A549 (cell line): ENCODE measurements at regions not wholly inside any gene's neighbourhood (a gene's known extent, or its start where the extent isn't known, plus 50 kb on each side); places are given as distances from the start of the nearest gene placed in this dataset.

ENCODE experiments used
- ATAC-seq, 2 experiments: fragments of 200-7000 bp in 1 of 2; fragments of >200 bp in 1 of 2; cut with Nextera tagmentation in 1 of 2; cut with Tn5 transposase in 1 of 2; 3 replicates each; pipeline versions ENCODE4 v1.8.0 to v1.9.1; 2018 to 2020; ENCODE audit warnings: mild to moderate bottlenecking in 1 of 2, moderate library complexity in 1 of 2
- CTCF ChIA-PET: fragments of 300-600 bp; sonication (Branson Sonifier 250); formaldehyde crosslinking; extraction: SDS; loops from one replicate; lab custom pipeline; 2021; ENCODE audit warnings: antibody characterized with exemption, inconsistent platforms; lab: Yijun Ruan, JAX
- POLR2A ChIA-PET: fragments of 350-600 bp; formaldehyde crosslinking; extraction: SDS; loops from one replicate; lab custom pipeline; 2021; ENCODE audit warnings: antibody characterized with exemption, inconsistent platforms; lab: Yijun Ruan, JAX
- DNase-seq, 2 experiments: peaks; one replicate each; pipeline versions ENCODE4 v3.0.0 to v3.0.0-alpha.2; 2011 to 2016; ENCODE audit warnings: low read depth in 1 of 2, low spot score in 1 of 2
- FAIRE-seq: peaks from 2 replicates; lab custom pipeline; 2011; peaks lifted over from hg19 to GRCh38; lab: Jason Lieb, UNC
- H3K27ac ChIP-seq, 2 experiments: fragments of >200 bp; sonication (Bioruptor Twin); formaldehyde crosslinking; 3 replicates each; pipeline ENCODE4 v1.5.1; 2016 to 2017
- H3K4me1 ChIP-seq: fragments of >200 bp; sonication (Bioruptor Twin); formaldehyde crosslinking; 3 replicates; pipeline ENCODE4 v1.6.1; 2016
- H3K4me2 ChIP-seq: fragments of >200 bp; sonication (Bioruptor Twin); formaldehyde crosslinking; 3 replicates; pipeline ENCODE4 v1.6.1; 2016
- H3K4me3 ChIP-seq: fragments of >200 bp; sonication (Bioruptor Twin); formaldehyde crosslinking; 3 replicates; pipeline ENCODE4 v1.5.1; 2016
- H3K9me3 ChIP-seq: fragments of >200 bp; sonication (Bioruptor Twin); formaldehyde crosslinking; 3 replicates; pipeline ENCODE4 v1.6.1; 2016
- CBX8 ChIP-seq: fragments of 200-600 bp; sonication (generic); IDR thresholded peaks from 2 replicates; pipeline ENCODE4 v1.6.1; 2016
- CHD2 ChIP-seq: fragments of 150-350 bp; IDR thresholded peaks from 2 replicates; pipeline ENCODE4 v1.6.1; 2014; ENCODE audit warnings: low read length; ENCODE audit not compliant: partially characterized antibody
- EHF ChIP-seq: fragments of 250-450 bp; sonication (Bioruptor Pico); IDR thresholded peaks from 2 replicates; pipeline ENCODE4 v1.5.0; 2020; ENCODE audit warnings: mild to moderate bottlenecking
- EP300 ChIP-seq, 2 experiments: fragments of >200 bp; sonication (Bioruptor Twin); formaldehyde crosslinking; IDR thresholded peaks; 2 replicates in 1 of 2; 3 replicates in 1 of 2; pipeline ENCODE4 v1.6.1; 2016 to 2017
- HEYL ChIP-seq: fragments of 250-450 bp; sonication (Bioruptor Pico); IDR thresholded peaks from 2 replicates; pipeline ENCODE4 v1.8.0; 2021; ENCODE audit warnings: mild to moderate bottlenecking, moderate library complexity
- HOXB13 ChIP-seq: fragments of 250-450 bp; sonication (Bioruptor Pico); IDR thresholded peaks from 2 replicates; pipeline ENCODE4 v1.5.0; 2020; ENCODE audit warnings: low read depth, mild to moderate bottlenecking, moderate library complexity
- HOXB5 ChIP-seq: fragments of 250-450 bp; sonication (Bioruptor Pico); IDR thresholded peaks from 2 replicates; pipeline ENCODE4 v1.5.0; 2020; ENCODE audit warnings: mild to moderate bottlenecking, moderate library complexity
- KDM5A ChIP-seq: fragments of 200-600 bp; sonication (generic); IDR thresholded peaks from 2 replicates; pipeline ENCODE4 v1.6.1; 2016; ENCODE audit warnings: antibody characterized with exemption, mild to moderate bottlenecking
- MYC ChIP-seq: IDR thresholded peaks from 2 replicates; pipeline ENCODE4 v1.6.1; 2012; ENCODE audit warnings: mild to moderate bottlenecking, inconsistent platforms, low read length, improper control_type of control experiment, borderline replicate concordance
- NFE2L2 ChIP-seq: fragments of 150-350 bp; conservative IDR thresholded peaks from 2 replicates; pipeline ENCODE4 v1.6.1; 2014; ENCODE audit warnings: low read length
- PHF8 ChIP-seq: fragments of 200-600 bp; sonication (generic); IDR thresholded peaks from 2 replicates; pipeline ENCODE4 v1.6.1; 2016; ENCODE audit warnings: low read depth, mild to moderate bottlenecking, antibody characterized with exemption, moderate library complexity, borderline replicate concordance
- RAD21 ChIP-seq, 2 experiments: fragments of >200 bp in 1 of 2; sonication (Bioruptor Twin) in 1 of 2; formaldehyde crosslinking in 1 of 2; IDR thresholded peaks in 1 of 2; conservative IDR thresholded peaks in 1 of 2; 2 replicates in 1 of 2; 3 replicates in 1 of 2; pipeline ENCODE4 v1.6.1; 2012 to 2018; ENCODE audit warnings: inconsistent platforms in 1 of 2
- TP53 ChIP-seq: fragments of 250-450 bp; sonication (Bioruptor Pico); IDR thresholded peaks from 2 replicates; pipeline ENCODE4 v1.5.0; 2021; ENCODE audit warnings: mild to moderate bottlenecking, moderate library complexity
- ZFP36 ChIP-seq: fragments of 450-650 bp; IDR thresholded peaks from 2 replicates; pipeline ENCODE4 v1.6.1; 2014; ENCODE audit warnings: borderline replicate concordance; ENCODE audit not compliant: partially characterized antibody
- ZNF302 ChIP-seq: fragments of 250-450 bp; sonication (Bioruptor Pico); IDR thresholded peaks from 2 replicates; pipeline ENCODE4 v1.9.0; 2021; ENCODE audit warnings: inconsistent platforms, mild to moderate bottlenecking, moderate library complexity
- ZSCAN20 ChIP-seq: fragments of 250-450 bp; sonication (Bioruptor Pico); IDR thresholded peaks from 2 replicates; pipeline ENCODE4 v1.8.0; 2022; ENCODE audit warnings: mild to moderate bottlenecking, moderate library complexity
- WGBS: methylation state at CpG from one replicate; pipeline ENCODE4 v1.1.6; 2017; ENCODE audit errors: missing lambda C conversion rate; 5-methylcytosine and 5-hydroxymethylcytosine counted together
- TF ChIP-seq, protein P1 (sequence below): fragments of 200-600 bp; sonication (generic); IDR thresholded peaks from 2 replicates; pipeline ENCODE4 v1.6.1; 2016; ENCODE audit warnings: antibody characterized with exemption, mild to moderate bottlenecking, moderate library complexity
- TF ChIP-seq, protein P2 (sequence below): fragments of 250-450 bp; sonication (Bioruptor Pico); IDR thresholded peaks from 2 replicates; pipeline ENCODE4 v1.5.0; 2021; ENCODE audit warnings: mild to moderate bottlenecking, moderate library complexity, borderline replicate concordance
- TF ChIP-seq, protein P3 (sequence below): fragments of 250-450 bp; sonication (Bioruptor Pico); IDR thresholded peaks from 2 replicates; pipeline ENCODE4 v1.5.0; 2020; ENCODE audit warnings: low read depth, mild to moderate bottlenecking, moderate library complexity
- TF ChIP-seq, protein P4 (sequence below): IDR thresholded peaks from 2 replicates; pipeline ENCODE4 v1.6.1; 2012; ENCODE audit warnings: low read depth, borderline replicate concordance

DNA sequence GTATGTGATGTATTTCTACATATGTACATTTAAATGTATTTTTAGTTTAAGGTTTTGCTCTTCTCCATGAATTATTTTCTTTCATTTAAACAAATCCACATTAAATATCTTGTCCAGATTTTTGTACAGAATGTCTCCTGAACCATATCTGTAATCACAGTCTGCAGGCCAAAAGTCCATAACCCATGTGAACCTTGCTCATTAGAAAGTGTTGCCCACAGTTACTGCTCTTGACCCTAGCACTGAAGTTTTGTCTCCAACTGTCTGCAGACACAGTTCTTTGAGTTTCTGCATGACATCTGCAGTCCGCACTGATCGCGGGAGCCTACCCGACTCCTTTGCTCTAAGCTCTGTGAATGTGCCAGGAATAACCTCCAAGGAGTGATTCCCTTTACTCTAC is 626.2 kb upstream of the SLC10A2 start:
- no peak for FAIRE-seq
- H3K27ac ChIP-seq, result no peak overlapping the region
- H3K4me1 ChIP-seq, result no peaks in the 10 kb centered on the region
- H3K9me3 ChIP-seq, result no peaks in the 10 kb centered on the region
- DNase-seq, result no peak
- WGBS, result 75% methylated on average over 4 of the region's 4 CpGs
- TF ChIP-seq ZSCAN20 (CRISPR knock-in tag) (no peak), NFE2L2 (no peak), HOXB13 (CRISPR knock-in tag) (no peak), EP300 (IDR thresholded peaks at IDR 0.05) (no peak), MYC (no peak)
- TF ChIP-seq, protein P1, sequence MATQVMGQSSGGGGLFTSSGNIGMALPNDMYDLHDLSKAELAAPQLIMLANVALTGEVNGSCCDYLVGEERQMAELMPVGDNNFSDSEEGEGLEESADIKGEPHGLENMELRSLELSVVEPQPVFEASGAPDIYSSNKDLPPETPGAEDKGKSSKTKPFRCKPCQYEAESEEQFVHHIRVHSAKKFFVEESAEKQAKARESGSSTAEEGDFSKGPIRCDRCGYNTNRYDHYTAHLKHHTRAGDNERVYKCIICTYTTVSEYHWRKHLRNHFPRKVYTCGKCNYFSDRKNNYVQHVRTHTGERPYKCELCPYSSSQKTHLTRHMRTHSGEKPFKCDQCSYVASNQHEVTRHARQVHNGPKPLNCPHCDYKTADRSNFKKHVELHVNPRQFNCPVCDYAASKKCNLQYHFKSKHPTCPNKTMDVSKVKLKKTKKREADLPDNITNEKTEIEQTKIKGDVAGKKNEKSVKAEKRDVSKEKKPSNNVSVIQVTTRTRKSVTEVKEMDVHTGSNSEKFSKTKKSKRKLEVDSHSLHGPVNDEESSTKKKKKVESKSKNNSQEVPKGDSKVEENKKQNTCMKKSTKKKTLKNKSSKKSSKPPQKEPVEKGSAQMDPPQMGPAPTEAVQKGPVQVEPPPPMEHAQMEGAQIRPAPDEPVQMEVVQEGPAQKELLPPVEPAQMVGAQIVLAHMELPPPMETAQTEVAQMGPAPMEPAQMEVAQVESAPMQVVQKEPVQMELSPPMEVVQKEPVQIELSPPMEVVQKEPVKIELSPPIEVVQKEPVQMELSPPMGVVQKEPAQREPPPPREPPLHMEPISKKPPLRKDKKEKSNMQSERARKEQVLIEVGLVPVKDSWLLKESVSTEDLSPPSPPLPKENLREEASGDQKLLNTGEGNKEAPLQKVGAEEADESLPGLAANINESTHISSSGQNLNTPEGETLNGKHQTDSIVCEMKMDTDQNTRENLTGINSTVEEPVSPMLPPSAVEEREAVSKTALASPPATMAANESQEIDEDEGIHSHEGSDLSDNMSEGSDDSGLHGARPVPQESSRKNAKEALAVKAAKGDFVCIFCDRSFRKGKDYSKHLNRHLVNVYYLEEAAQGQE, result no peak
- TF ChIP-seq, protein P2, sequence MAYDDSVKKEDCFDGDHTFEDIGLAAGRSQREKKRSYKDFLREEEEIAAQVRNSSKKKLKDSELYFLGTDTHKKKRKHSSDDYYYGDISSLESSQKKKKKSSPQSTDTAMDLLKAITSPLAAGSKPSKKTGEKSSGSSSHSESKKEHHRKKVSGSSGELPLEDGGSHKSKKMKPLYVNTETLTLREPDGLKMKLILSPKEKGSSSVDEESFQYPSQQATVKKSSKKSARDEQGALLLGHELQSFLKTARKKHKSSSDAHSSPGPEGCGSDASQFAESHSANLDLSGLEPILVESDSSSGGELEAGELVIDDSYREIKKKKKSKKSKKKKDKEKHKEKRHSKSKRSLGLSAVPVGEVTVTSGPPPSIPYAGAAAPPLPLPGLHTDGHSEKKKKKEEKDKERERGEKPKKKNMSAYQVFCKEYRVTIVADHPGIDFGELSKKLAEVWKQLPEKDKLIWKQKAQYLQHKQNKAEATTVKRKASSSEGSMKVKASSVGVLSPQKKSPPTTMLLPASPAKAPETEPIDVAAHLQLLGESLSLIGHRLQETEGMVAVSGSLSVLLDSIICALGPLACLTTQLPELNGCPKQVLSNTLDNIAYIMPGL (CRISPR knock-in tag), result no peak
- ATAC-seq, result no peak
- H3K4me3 ChIP-seq, result no peak overlapping the region
- H3K4me2 ChIP-seq, result no peak overlapping the region
- ChIA-PET POLR2A (no interaction called here), CTCF (no interaction called here)

DNA sequence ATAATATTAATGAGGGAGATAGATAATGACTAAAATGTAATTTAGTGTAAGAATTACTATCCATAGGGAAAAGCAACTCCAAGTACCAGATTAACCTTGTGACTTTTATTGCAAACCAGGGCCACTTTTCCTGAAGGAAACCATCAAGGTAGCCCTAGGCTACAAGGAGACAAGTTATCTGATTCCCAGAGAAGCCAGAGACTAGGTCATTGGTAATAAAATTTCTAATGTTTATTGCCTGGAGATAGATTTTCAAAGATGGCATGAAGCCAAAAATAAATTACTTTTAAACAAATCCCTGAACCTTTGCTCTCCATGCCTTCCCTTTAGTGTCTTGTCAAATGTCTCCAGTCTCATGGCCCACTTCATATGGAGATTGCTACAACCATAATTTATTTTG is 610.1 kb upstream of the SLC10A2 start:
- no peak for FAIRE-seq
- POLR2A ChIA-PET, result no interaction called here
- no peak for TF ChIP-seq PHF8
- no peak for TF ChIP-seq ZFP36
- no peak for TF ChIP-seq RAD21 (conservative IDR thresholded peaks at IDR 0.05 in 1 of 2, IDR thresholded peaks at IDR 0.05 in 1 of 2)
- TF ChIP-seq, protein P3, sequence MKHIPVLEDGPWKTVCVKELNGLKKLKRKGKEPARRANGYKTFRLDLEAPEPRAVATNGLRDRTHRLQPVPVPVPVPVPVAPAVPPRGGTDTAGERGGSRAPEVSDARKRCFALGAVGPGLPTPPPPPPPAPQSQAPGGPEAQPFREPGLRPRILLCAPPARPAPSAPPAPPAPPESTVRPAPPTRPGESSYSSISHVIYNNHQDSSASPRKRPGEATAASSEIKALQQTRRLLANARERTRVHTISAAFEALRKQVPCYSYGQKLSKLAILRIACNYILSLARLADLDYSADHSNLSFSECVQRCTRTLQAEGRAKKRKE (CRISPR knock-in tag), result no peak
- TF ChIP-seq CHD2, result no peak
- TF ChIP-seq, protein P4, sequence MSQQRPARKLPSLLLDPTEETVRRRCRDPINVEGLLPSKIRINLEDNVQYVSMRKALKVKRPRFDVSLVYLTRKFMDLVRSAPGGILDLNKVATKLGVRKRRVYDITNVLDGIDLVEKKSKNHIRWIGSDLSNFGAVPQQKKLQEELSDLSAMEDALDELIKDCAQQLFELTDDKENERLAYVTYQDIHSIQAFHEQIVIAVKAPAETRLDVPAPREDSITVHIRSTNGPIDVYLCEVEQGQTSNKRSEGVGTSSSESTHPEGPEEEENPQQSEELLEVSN, result no peak
- no peak for TF ChIP-seq EHF (CRISPR knock-in tag)
- no peak for TF ChIP-seq KDM5A
- no peak for TF ChIP-seq TP53
- no peak for TF ChIP-seq HOXB5 (CRISPR knock-in tag)
- no peak for TF ChIP-seq ZNF302
- TF ChIP-seq EP300 (IDR thresholded peaks at IDR 0.05), result no peak
- no peak for TF ChIP-seq CBX8
- no peak for TF ChIP-seq HEYL (CRISPR knock-in tag)
- TF ChIP-seq HOXB13 (CRISPR knock-in tag), result no peak
- TF ChIP-seq, protein P1, result no peak
- no peak for TF ChIP-seq NFE2L2
- no peak for DNase-seq
- H3K9me3 ChIP-seq, result no peaks in the 10 kb centered on the region
- H3K27ac ChIP-seq, result no peak overlapping the region
- H3K4me2 ChIP-seq, result no peak overlapping the region
- no peaks in the 10 kb centered on the region for H3K4me1 ChIP-seq
- ATAC-seq, result no peak
- no peak overlapping the region for H3K4me3 ChIP-seq
- CTCF ChIA-PET, result no interaction called here
